ENCODE measurements at regions not wholly inside any gene's neighbourhood (a gene's known extent, or its start where the extent isn't known, plus 50 kb on each side); places are given as distances from the start of the nearest gene placed in this dataset.
A peak's percentile ranks its signal among the peaks of the same experiment; 100 is the strongest.

GRCh38 chr2:42934580-42935186 lies 142.3 kb upstream of the HAAO start:
- Mint-ChIP-seq H3K27ac (no peak overlapping the region), H3K4me3 (no peak overlapping the region), H3K9me3 (no peaks in the 10 kb centered on the region), H3K36me3 (ENCODE audit: low read depth) (no peaks in the 10 kb centered on the region), H3K27me3 (no peaks in the 10 kb centered on the region), H3K4me1 (no peaks in the 10 kb centered on the region)
- ATAC-seq (replicated peaks): no peak

GRCh38 chr2:42933824-42934254 lies 141.5 kb upstream of the HAAO start:
- H3K4me3 Mint-ChIP-seq: no peak overlapping the region
- ATAC-seq (replicated peaks): no peak
- H3K4me1 Mint-ChIP-seq: no peaks in the 10 kb centered on the region
- no peak overlapping the region for H3K27ac Mint-ChIP-seq
- H3K36me3 Mint-ChIP-seq (ENCODE audit: low read depth): no peaks in the 10 kb centered on the region
- no peaks in the 10 kb centered on the region for H3K9me3 Mint-ChIP-seq
- H3K27me3 Mint-ChIP-seq: no peaks in the 10 kb centered on the region

GRCh38 chr2:42932271-42933151 lies 140.1 kb upstream of the HAAO start:
- no peak for ATAC-seq (replicated peaks)
- Mint-ChIP-seq H3K27ac (no peak overlapping the region), H3K36me3 (ENCODE audit: low read depth) (no peaks in the 10 kb centered on the region), H3K27me3 (no peaks in the 10 kb centered on the region), H3K4me1 (no peaks in the 10 kb centered on the region), H3K9me3 (no peaks in the 10 kb centered on the region), H3K4me3 (no peak overlapping the region)

GRCh38 chr2:42931818-42932195 lies 139.4 kb upstream of the HAAO start:
- ATAC-seq (replicated peaks): no peak
- no peaks in the 10 kb centered on the region for H3K36me3 Mint-ChIP-seq (ENCODE audit: low read depth)
- H3K4me1 Mint-ChIP-seq: no peaks in the 10 kb centered on the region

GRCh38 chr2:42931146-42931817 lies 138.9 kb upstream of the HAAO start:
- no peak overlapping the region for H3K27ac Mint-ChIP-seq
- no peaks in the 10 kb centered on the region for H3K9me3 Mint-ChIP-seq
- H3K4me3 Mint-ChIP-seq: no peak overlapping the region
- H3K36me3 Mint-ChIP-seq (ENCODE audit: low read depth): no peaks in the 10 kb centered on the region
- H3K4me1 Mint-ChIP-seq: no peaks in the 10 kb centered on the region
- no peaks in the 10 kb centered on the region for H3K27me3 Mint-ChIP-seq
- no peak for ATAC-seq (replicated peaks)

More at GRCh38 chr2:42931818-42932195, 139.4 kb upstream of the HAAO start:
- Mint-ChIP-seq H3K27me3 (no peaks in the 10 kb centered on the region), H3K27ac (no peak overlapping the region), H3K4me3 (no peak overlapping the region), H3K9me3 (no peaks in the 10 kb centered on the region)

- no peak for ATAC-seq (replicated peaks)
- H3K4me3 Mint-ChIP-seq: no peak overlapping the region
- H3K27ac Mint-ChIP-seq: peak overlapping the region; percentile 32
- H3K27me3 Mint-ChIP-seq: no peaks in the 10 kb centered on the region
- H3K36me3 Mint-ChIP-seq (ENCODE audit: low read depth): no peaks in the 10 kb centered on the region
- no peaks in the 10 kb centered on the region for H3K9me3 Mint-ChIP-seq
- no peaks in the 10 kb centered on the region for H3K4me1 Mint-ChIP-seq
Measured at GRCh38 chr2:42930025-42930581, 137.7 kb upstream of the HAAO start.

- H3K27ac Mint-ChIP-seq: no peak overlapping the region
- no peaks in the 10 kb centered on the region for H3K4me1 Mint-ChIP-seq
- ATAC-seq (replicated peaks): no peak
Measured at GRCh38 chr2:42929546-42930024, 137.2 kb upstream of the HAAO start.

GRCh38 chr2:42928692-42929545 lies 136.5 kb upstream of the HAAO start:
- H3K4me1 Mint-ChIP-seq: no peaks in the 10 kb centered on the region
- H3K27me3 Mint-ChIP-seq: no peaks in the 10 kb centered on the region
- peak; percentile 6 for ATAC-seq (replicated peaks)
- no peaks in the 10 kb centered on the region for H3K9me3 Mint-ChIP-seq
- no peaks in the 10 kb centered on the region for H3K36me3 Mint-ChIP-seq (ENCODE audit: low read depth)
- H3K27ac Mint-ChIP-seq: no peak overlapping the region
- H3K4me3 Mint-ChIP-seq: no peak overlapping the region

More at GRCh38 chr2:42929546-42930024, 137.2 kb upstream of the HAAO start:
- Mint-ChIP-seq H3K27me3 (no peaks in the 10 kb centered on the region), H3K36me3 (ENCODE audit: low read depth) (no peaks in the 10 kb centered on the region), H3K9me3 (no peaks in the 10 kb centered on the region), H3K4me3 (no peak overlapping the region)

- Mint-ChIP-seq H3K9me3 (no peaks in the 10 kb centered on the region), H3K4me3 (no peak overlapping the region), H3K36me3 (ENCODE audit: low read depth) (no peaks in the 10 kb centered on the region), H3K27ac (no peak overlapping the region), H3K27me3 (no peaks in the 10 kb centered on the region), H3K4me1 (no peaks in the 10 kb centered on the region)
- no peak for ATAC-seq (replicated peaks)
Measured at GRCh38 chr2:42928161-42928691, 135.8 kb upstream of the HAAO start.

- H3K9me3 Mint-ChIP-seq: no peaks in the 10 kb centered on the region
- no peaks in the 10 kb centered on the region for H3K4me1 Mint-ChIP-seq
- H3K4me3 Mint-ChIP-seq: no peak overlapping the region
- no peak for ATAC-seq (replicated peaks)
- H3K27ac Mint-ChIP-seq: no peak overlapping the region
- H3K27me3 Mint-ChIP-seq: no peaks in the 10 kb centered on the region
- H3K36me3 Mint-ChIP-seq (ENCODE audit: low read depth): no peaks in the 10 kb centered on the region
Measured at GRCh38 chr2:42927334-42928160, 135.2 kb upstream of the HAAO start.

GRCh38 chr2:42926434-42927333 lies 134.3 kb upstream of the HAAO start:
- Mint-ChIP-seq H3K9me3 (no peaks in the 10 kb centered on the region), H3K27me3 (no peaks in the 10 kb centered on the region), H3K27ac (no peak overlapping the region), H3K4me3 (no peak overlapping the region), H3K4me1 (no peaks in the 10 kb centered on the region), H3K36me3 (ENCODE audit: low read depth) (no peaks in the 10 kb centered on the region)
- ATAC-seq (replicated peaks): no peak

- H3K27me3 Mint-ChIP-seq: no peaks in the 10 kb centered on the region
- H3K36me3 Mint-ChIP-seq (ENCODE audit: low read depth): no peaks in the 10 kb centered on the region
- no peak overlapping the region for H3K27ac Mint-ChIP-seq
- H3K9me3 Mint-ChIP-seq: no peaks in the 10 kb centered on the region
- no peaks in the 10 kb centered on the region for H3K4me1 Mint-ChIP-seq
- ATAC-seq (replicated peaks): no peak
- H3K4me3 Mint-ChIP-seq: no peak overlapping the region
Measured at GRCh38 chr2:42925742-42926433, 133.5 kb upstream of the HAAO start.

All from activated T-helper 17 cell treated with anti-CD3 and anti-CD28 coated beads, Interleukin-2, amount 50 U/mL, for 72 hours (primary cell).